NT2/D1 (cell line): ENCODE measurements at regions not wholly inside any gene's neighbourhood (a gene's known extent, or its start where the extent isn't known, plus 50 kb on each side); places are given as distances from the start of the nearest gene placed in this dataset.

Experiments used
- SUZ12 ChIP-seq: IDR thresholded peaks from 2 replicates; pipeline ENCODE4 v1.6.1; 2011; ENCODE audit not compliant: insufficient read length, insufficient read depth; ENCODE audit errors: extremely low read depth
- YY1 ChIP-seq: IDR thresholded peaks from 2 replicates; pipeline ENCODE4 v1.6.1; 2011; ENCODE audit not compliant: insufficient read length, insufficient read depth
- ZNF274 ChIP-seq: IDR thresholded peaks from 2 replicates; pipeline ENCODE4 v1.6.1; 2011; ENCODE audit warnings: mild to moderate bottlenecking, low read depth, low read length

- no peak for TF ChIP-seq YY1
- no peak for TF ChIP-seq ZNF274
- TF ChIP-seq SUZ12: no peak
Measured at GRCh38 chr10:128776673-128777252, 650.5 kb upstream of the MKI67 start.
